ENCODE measurements at regions not wholly inside any gene's neighbourhood (a gene's known extent, or its start where the extent isn't known, plus 50 kb on each side); places are given as distances from the start of the nearest gene placed in this dataset.

DNA sequence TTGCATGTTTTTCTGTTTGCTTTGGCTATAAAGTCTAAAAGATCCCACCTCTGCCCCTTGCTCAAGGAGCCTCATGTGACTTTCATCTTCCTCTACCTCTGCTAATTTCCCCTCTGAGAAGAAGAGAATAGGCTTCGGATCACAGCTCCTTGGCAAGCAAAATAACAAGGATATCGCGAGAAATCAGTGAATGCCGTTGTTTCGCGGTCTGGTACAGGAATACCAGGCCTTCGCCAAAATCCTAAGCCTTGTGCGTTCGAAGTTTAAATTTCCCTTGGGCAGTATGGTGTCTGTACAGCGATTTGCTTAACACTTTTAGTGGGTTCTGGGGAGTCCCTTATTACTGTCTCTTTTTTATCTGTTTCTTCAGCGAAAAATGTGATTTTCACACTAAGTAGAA, 142.3 kb downstream of the IRF8 start:
- TF ChIP-seq CTCF (IDR thresholded peaks at IDR 0.05; ENCODE audit: low read depth, low read length, missing control alignments): no peak
- H3K4me3 ChIP-seq (replicated peaks; ENCODE audit: low read depth, low read length): no peak overlapping the region
- DNase-seq (ENCODE audit: extremely low read depth, low read depth): no peak

DNA sequence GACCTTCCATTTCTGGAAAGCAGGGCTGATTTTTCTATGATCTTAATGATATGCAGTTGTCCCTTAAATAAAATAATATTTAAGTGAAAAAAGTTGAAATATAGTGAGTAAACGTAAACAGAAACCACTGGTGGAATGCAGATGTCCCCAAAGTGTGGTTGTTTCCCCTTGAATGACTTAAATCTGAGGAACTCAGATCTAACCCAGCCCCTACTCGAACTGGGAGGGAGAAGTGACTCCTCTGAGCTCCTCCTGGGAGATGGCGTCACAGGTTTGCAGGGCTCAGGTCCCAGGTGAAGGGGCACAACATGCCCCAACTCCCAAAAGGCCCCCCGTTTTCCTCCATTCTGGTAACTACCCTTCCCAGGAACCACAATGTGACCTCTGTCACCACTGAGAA, 142.8 kb downstream of the IRF8 start:
- no peak for DNase-seq (ENCODE audit: extremely low read depth, low read depth)
- TF ChIP-seq CTCF (IDR thresholded peaks at IDR 0.05; ENCODE audit: low read depth, low read length, missing control alignments): no peak
- no peak overlapping the region for H3K4me3 ChIP-seq (replicated peaks; ENCODE audit: low read depth, low read length)

- no peak for TF ChIP-seq CTCF (IDR thresholded peaks at IDR 0.05; ENCODE audit: low read depth, low read length, missing control alignments)
- no peak for DNase-seq (ENCODE audit: extremely low read depth, low read depth)
These were observed 143.4 kb downstream of the IRF8 start for GRCh38 chr16:86042393-86042792.

GRCh38 chr16:86042996-86043725, 144.2 kb downstream of the IRF8 start:
- TF ChIP-seq CTCF (IDR thresholded peaks at IDR 0.05; ENCODE audit: low read depth, low read length, missing control alignments): no peak
- H3K4me3 ChIP-seq (replicated peaks; ENCODE audit: low read depth, low read length): no peak overlapping the region
- DNase-seq (ENCODE audit: extremely low read depth, low read depth): no peak

More at GRCh38 chr16:86042393-86042792, 143.4 kb downstream of the IRF8 start:
- H3K4me3 ChIP-seq (replicated peaks; ENCODE audit: low read depth, low read length): no peak overlapping the region

DNA sequence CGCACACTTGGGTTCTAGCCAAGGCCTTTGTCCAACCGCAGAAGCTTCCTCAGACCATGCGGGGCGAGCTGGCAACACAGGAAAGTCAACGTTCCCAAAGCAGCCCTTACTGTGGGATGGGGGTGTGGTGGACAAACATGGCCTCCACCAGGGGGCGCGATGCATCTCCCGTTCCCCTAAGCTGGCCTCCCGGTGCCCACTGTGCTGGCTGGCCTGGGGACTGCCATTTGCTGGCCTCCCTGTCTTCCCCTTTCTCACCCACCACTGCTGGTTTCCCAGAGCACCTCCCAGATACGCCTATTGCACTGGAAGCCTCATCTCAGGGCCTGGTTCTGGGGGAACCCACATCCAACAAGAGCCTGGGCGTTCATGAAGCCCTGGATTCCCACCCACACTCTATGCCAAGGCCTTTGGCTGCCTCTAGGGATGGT, 145.3 kb downstream of the IRF8 start:
- peak; percentile 82 for TF ChIP-seq CTCF (IDR thresholded peaks at IDR 0.05; ENCODE audit: low read depth, low read length, missing control alignments)

DNA sequence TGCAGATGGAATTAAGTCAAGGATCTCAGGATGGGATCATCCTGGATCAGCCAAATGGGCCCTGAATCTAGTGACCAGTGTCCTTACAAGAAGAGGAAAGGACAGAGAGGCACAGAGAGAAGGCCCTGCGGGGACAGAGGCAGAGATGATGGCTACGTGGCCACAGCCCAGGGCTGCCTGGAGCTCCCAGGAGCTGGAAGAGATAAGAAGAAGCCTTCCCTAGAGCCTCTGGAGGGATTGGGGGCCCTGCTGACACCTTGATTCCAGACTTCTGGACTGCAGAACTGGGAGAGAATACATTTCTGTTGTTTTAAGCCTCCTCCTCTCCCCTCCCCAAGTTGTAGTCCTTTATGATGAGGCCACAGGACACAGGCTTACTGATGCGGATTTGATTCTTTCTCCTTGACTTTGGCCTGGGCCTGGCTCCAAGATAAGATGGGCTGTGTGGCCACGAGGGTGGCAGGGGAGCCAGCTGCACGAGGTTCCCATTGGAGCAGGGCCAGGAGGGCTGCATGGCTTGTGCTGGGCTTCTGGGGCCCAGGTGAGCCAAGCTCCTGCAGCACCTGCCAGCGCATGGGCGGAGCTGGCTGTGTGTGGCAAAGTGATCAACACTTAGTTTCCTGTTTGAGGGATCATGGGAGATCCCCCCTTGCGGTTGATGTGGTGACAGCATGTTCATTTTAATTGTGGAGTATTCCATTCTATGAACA, 146.1 kb downstream of the IRF8 start:
- H3K4me3 ChIP-seq (replicated peaks; ENCODE audit: low read depth, low read length): no peak overlapping the region
- TF ChIP-seq CTCF (IDR thresholded peaks at IDR 0.05; ENCODE audit: low read depth, low read length, missing control alignments): no peak
- DNase-seq (ENCODE audit: extremely low read depth, low read depth): no peak

More for the DNA sequence above, 145.3 kb downstream of the IRF8 start:
- H3K4me3 ChIP-seq (replicated peaks; ENCODE audit: low read depth, low read length): no peak overlapping the region
- DNase-seq (ENCODE audit: extremely low read depth, low read depth): peak; percentile 3
